ENCODE measurements at regions not wholly inside any gene's neighbourhood (a gene's known extent, or its start where the extent isn't known, plus 50 kb on each side); places are given as distances from the start of the nearest gene placed in this dataset.
A peak's percentile ranks its signal among the peaks of the same experiment; 100 is the strongest.

- WGBS, 2 donors (ENCODE audit: extremely low coverage in 2 of 2, insufficient read length in 2 of 2, insufficient replicate concordance in 1 of 2): no CpG with 5 or more reads among the region's 9 CpGs
- H4K91ac ChIP-seq (ENCODE audit: low read depth, low read length, poor library complexity): no peak overlapping the region
Observed at GRCh38 chr2:198692907-198693510, 764.7 kb downstream of the SATB2 start.

GRCh38 chr2:198691236-198691635 is 766.5 kb downstream of the SATB2 start:
- Histone ChIP-seq H3K18ac (ENCODE audit: low read length) (no peak overlapping the region), H2AK5ac (ENCODE audit: low read depth, low read length) (no peak overlapping the region), H3K79me1 (ENCODE audit: low read depth, low read length) (no peaks in the 10 kb centered on the region), H3K4me2 (ENCODE audit: insufficient read depth, low read length, poor library complexity, severe bottlenecking) (no peak overlapping the region), H3K27me3 (ENCODE audit: control insufficient read depth in 3 of 3, insufficient read depth in 3 of 3, low read depth in 1 of 3, low read length in 3 of 3) (peaks cover 0 to 3% (median 0%) of the 10 kb centered on the region in 3 experiments), H2BK15ac (ENCODE audit: low read length) (no peak overlapping the region), H4K8ac (ENCODE audit: low read depth, low read length) (no peak overlapping the region), H3K27ac (replicated peaks; ENCODE audit: low read length) (no peak overlapping the region), H3K4me1 (ENCODE audit: control insufficient read depth in 2 of 2, insufficient read depth in 1 of 2, low read depth in 1 of 2, low read length in 2 of 2) (peaks cover 0 to 2% of the 10 kb centered on the region in 2 donors), H2AFZ (ENCODE audit: low read length) (no peak overlapping the region), H3K4ac (ENCODE audit: low read length) (no peak overlapping the region), H3K9me3 (replicated peaks in 1 of 2; ENCODE audit: control insufficient read depth in 2 of 2, insufficient read depth in 1 of 2, low read depth in 1 of 2, low read length in 2 of 2) (no peaks in the 10 kb centered on the region), H3K36me3 (replicated peaks in 1 of 2; ENCODE audit: control insufficient read depth in 2 of 2, insufficient read depth in 2 of 2, low read length in 2 of 2) (no peaks in the 10 kb centered on the region), H3K14ac (ENCODE audit: low read length) (no peak overlapping the region), H3K9ac (ENCODE audit: low read depth, low read length, poor library complexity) (no peak overlapping the region), H2BK12ac (ENCODE audit: low read length) (no peak overlapping the region), H2BK5ac (ENCODE audit: low read length) (no peak overlapping the region), H4K91ac (ENCODE audit: low read depth, low read length, poor library complexity) (no peak overlapping the region), H2BK120ac (ENCODE audit: low read depth, low read length) (no peak overlapping the region), H3K4me3 (ENCODE audit: low read length in 2 of 2) (no peak overlapping the region), H3K23ac (ENCODE audit: low read depth, low read length, poor library complexity) (no peak overlapping the region)
- DNase-seq (ENCODE audit: low spot score): no peak
- WGBS, 2 donors (ENCODE audit: extremely low coverage in 2 of 2, insufficient read length in 2 of 2, insufficient replicate concordance in 1 of 2): no CpG with 5 or more reads among the region's 2 CpGs

More at GRCh38 chr2:198692907-198693510, 764.7 kb downstream of the SATB2 start:
- no peak overlapping the region for H2BK120ac ChIP-seq (ENCODE audit: low read depth, low read length)
- no peak for DNase-seq (ENCODE audit: low spot score)
- no peak overlapping the region for H3K4me3 ChIP-seq (ENCODE audit: low read length in 2 of 2)
- H3K9me3 ChIP-seq (replicated peaks in 1 of 2; ENCODE audit: control insufficient read depth in 2 of 2, insufficient read depth in 1 of 2, low read depth in 1 of 2, low read length in 2 of 2): no peaks in the 10 kb centered on the region
- H3K18ac ChIP-seq (ENCODE audit: low read length): no peak overlapping the region
- H2BK5ac ChIP-seq (ENCODE audit: low read length): no peak overlapping the region
- no peak overlapping the region for H3K14ac ChIP-seq (ENCODE audit: low read length)
- H3K4me1 ChIP-seq (ENCODE audit: control insufficient read depth in 2 of 2, insufficient read depth in 1 of 2, low read depth in 1 of 2, low read length in 2 of 2): peaks cover 0 to 2% of the 10 kb centered on the region in 2 donors
- no peak overlapping the region for H3K4me2 ChIP-seq (ENCODE audit: insufficient read depth, low read length, poor library complexity, severe bottlenecking)
- no peak overlapping the region for H2AK5ac ChIP-seq (ENCODE audit: low read depth, low read length)
- no peak overlapping the region for H2BK15ac ChIP-seq (ENCODE audit: low read length)
- no peak overlapping the region for H3K27ac ChIP-seq (replicated peaks; ENCODE audit: low read length)
- H3K36me3 ChIP-seq (replicated peaks in 1 of 2; ENCODE audit: control insufficient read depth in 2 of 2, insufficient read depth in 2 of 2, low read length in 2 of 2): no peaks in the 10 kb centered on the region
- no peak overlapping the region for H3K4ac ChIP-seq (ENCODE audit: low read length)
- H3K79me1 ChIP-seq (ENCODE audit: low read depth, low read length): no peaks in the 10 kb centered on the region
- no peak overlapping the region for H3K23ac ChIP-seq (ENCODE audit: low read depth, low read length, poor library complexity)
- H4K8ac ChIP-seq (ENCODE audit: low read depth, low read length): no peak overlapping the region
- no peak overlapping the region for H3K9ac ChIP-seq (ENCODE audit: low read depth, low read length, poor library complexity)
- peak overlapping the region; percentile 50 for H2AFZ ChIP-seq (ENCODE audit: low read length)
- peaks cover 0 to 3% (median 0%) of the 10 kb centered on the region in 3 experiments for H3K27me3 ChIP-seq (ENCODE audit: control insufficient read depth in 3 of 3, insufficient read depth in 3 of 3, low read depth in 1 of 3, low read length in 3 of 3)
- H2BK12ac ChIP-seq (ENCODE audit: low read length): no peak overlapping the region

DNA sequence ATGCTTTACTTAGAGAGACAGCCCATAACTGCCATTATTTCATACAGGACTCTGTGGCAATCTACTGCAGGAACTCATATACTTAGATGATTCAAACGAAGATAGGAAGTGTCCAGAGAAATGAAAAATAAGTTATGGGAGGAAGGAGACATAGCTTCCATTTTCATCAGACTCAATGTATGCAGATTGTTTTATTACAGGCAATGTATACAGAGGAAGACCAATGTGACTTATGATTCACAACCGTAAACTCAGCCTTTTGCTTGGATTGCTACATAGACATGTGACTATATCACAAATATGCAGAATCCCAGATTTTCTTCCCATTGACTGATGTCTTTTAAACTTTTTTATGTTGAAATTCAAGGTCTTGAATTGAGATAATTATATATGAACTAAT is 793.4 kb downstream of the SATB2 start:
- no peaks in the 10 kb centered on the region for H3K79me1 ChIP-seq (ENCODE audit: low read depth, low read length)
- no CpG with 5 or more reads among the region's 2 CpGs for WGBS, 2 donors (ENCODE audit: extremely low coverage in 2 of 2, insufficient read length in 2 of 2, insufficient replicate concordance in 1 of 2)

DNA sequence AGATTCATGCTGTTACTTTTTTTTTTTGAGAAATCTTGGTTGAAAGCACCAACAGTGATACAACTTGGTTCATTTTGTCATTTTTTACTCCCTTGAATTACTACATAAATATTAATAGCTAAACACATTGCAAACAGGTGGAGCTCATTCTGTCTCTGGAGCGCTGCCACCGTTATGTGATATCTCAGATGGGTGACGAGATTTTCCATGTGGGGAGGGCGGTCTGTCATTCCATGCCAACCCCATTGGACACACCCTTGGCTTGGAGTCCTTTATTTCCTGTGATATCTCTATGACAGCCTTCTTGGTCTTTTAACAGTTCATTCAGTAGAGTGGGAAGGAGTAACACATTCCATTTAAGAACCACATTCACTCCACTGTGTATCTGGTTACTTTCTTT is 794.8 kb downstream of the SATB2 start:
- no peaks in the 10 kb centered on the region for H3K27me3 ChIP-seq (ENCODE audit: control insufficient read depth in 3 of 3, insufficient read depth in 3 of 3, low read depth in 1 of 3, low read length in 3 of 3)
- no CpG with 5 or more reads among the region's 4 CpGs for WGBS, 2 donors (ENCODE audit: extremely low coverage in 2 of 2, insufficient read length in 2 of 2, insufficient replicate concordance in 1 of 2)
- no peak overlapping the region for H3K14ac ChIP-seq (ENCODE audit: low read length)
- no peak overlapping the region for H2AK5ac ChIP-seq (ENCODE audit: low read depth, low read length)
- H3K23ac ChIP-seq (ENCODE audit: low read depth, low read length, poor library complexity): no peak overlapping the region
- H3K4me2 ChIP-seq (ENCODE audit: insufficient read depth, low read length, poor library complexity, severe bottlenecking): no peak overlapping the region
- no peak overlapping the region for H3K4ac ChIP-seq (ENCODE audit: low read length)
- H3K9ac ChIP-seq (ENCODE audit: low read depth, low read length, poor library complexity): no peak overlapping the region
- H4K91ac ChIP-seq (ENCODE audit: low read depth, low read length, poor library complexity): no peak overlapping the region
- H2AFZ ChIP-seq (ENCODE audit: low read length): no peak overlapping the region
- no peaks in the 10 kb centered on the region for H3K4me1 ChIP-seq (ENCODE audit: control insufficient read depth in 2 of 2, insufficient read depth in 1 of 2, low read depth in 1 of 2, low read length in 2 of 2)
- no peaks in the 10 kb centered on the region for H3K36me3 ChIP-seq (replicated peaks in 1 of 2; ENCODE audit: control insufficient read depth in 2 of 2, insufficient read depth in 2 of 2, low read length in 2 of 2)
- no peak overlapping the region for H3K18ac ChIP-seq (ENCODE audit: low read length)
- no peak overlapping the region for H3K4me3 ChIP-seq (ENCODE audit: low read length in 2 of 2)
- H2BK5ac ChIP-seq (ENCODE audit: low read length): no peak overlapping the region
- no peak for DNase-seq (ENCODE audit: low spot score)
- H2BK12ac ChIP-seq (ENCODE audit: low read length): no peak overlapping the region
- no peak overlapping the region for H4K8ac ChIP-seq (ENCODE audit: low read depth, low read length)
- no peak overlapping the region for H2BK15ac ChIP-seq (ENCODE audit: low read length)
- no peak overlapping the region for H3K27ac ChIP-seq (replicated peaks; ENCODE audit: low read length)
- H3K79me1 ChIP-seq (ENCODE audit: low read depth, low read length): no peaks in the 10 kb centered on the region
- no peak overlapping the region for H2BK120ac ChIP-seq (ENCODE audit: low read depth, low read length)
- no peaks in the 10 kb centered on the region for H3K9me3 ChIP-seq (replicated peaks in 1 of 2; ENCODE audit: control insufficient read depth in 2 of 2, insufficient read depth in 1 of 2, low read depth in 1 of 2, low read length in 2 of 2)

More for the DNA sequence above, 793.4 kb downstream of the SATB2 start:
- Histone ChIP-seq H2BK120ac (ENCODE audit: low read depth, low read length) (no peak overlapping the region), H4K91ac (ENCODE audit: low read depth, low read length, poor library complexity) (no peak overlapping the region), H2BK5ac (ENCODE audit: low read length) (no peak overlapping the region), H3K4ac (ENCODE audit: low read length) (no peak overlapping the region), H4K8ac (ENCODE audit: low read depth, low read length) (no peak overlapping the region), H3K14ac (ENCODE audit: low read length) (no peak overlapping the region), H3K4me2 (ENCODE audit: insufficient read depth, low read length, poor library complexity, severe bottlenecking) (no peak overlapping the region), H3K27me3 (ENCODE audit: control insufficient read depth in 3 of 3, insufficient read depth in 3 of 3, low read depth in 1 of 3, low read length in 3 of 3) (no peaks in the 10 kb centered on the region), H2AK5ac (ENCODE audit: low read depth, low read length) (no peak overlapping the region), H2BK15ac (ENCODE audit: low read length) (no peak overlapping the region), H3K23ac (ENCODE audit: low read depth, low read length, poor library complexity) (no peak overlapping the region), H2BK12ac (ENCODE audit: low read length) (no peak overlapping the region), H3K4me3 (ENCODE audit: low read length in 2 of 2) (no peak overlapping the region), H3K9me3 (replicated peaks in 1 of 2; ENCODE audit: control insufficient read depth in 2 of 2, insufficient read depth in 1 of 2, low read depth in 1 of 2, low read length in 2 of 2) (no peaks in the 10 kb centered on the region), H3K9ac (ENCODE audit: low read depth, low read length, poor library complexity) (no peak overlapping the region), H3K18ac (ENCODE audit: low read length) (no peak overlapping the region), H3K27ac (replicated peaks; ENCODE audit: low read length) (no peak overlapping the region), H3K4me1 (ENCODE audit: control insufficient read depth in 2 of 2, insufficient read depth in 1 of 2, low read depth in 1 of 2, low read length in 2 of 2) (no peaks in the 10 kb centered on the region), H2AFZ (ENCODE audit: low read length) (no peak overlapping the region), H3K36me3 (replicated peaks in 1 of 2; ENCODE audit: control insufficient read depth in 2 of 2, insufficient read depth in 2 of 2, low read length in 2 of 2) (no peaks in the 10 kb centered on the region)
- no peak for DNase-seq (ENCODE audit: low spot score)
